GM10266 (cell line): ENCODE measurements at regions not wholly inside any gene's neighbourhood (a gene's known extent, or its start where the extent isn't known, plus 50 kb on each side); places are given as distances from the start of the nearest gene placed in this dataset.

Source experiments
- DNase-seq: peaks from one replicate; pipeline ENCODE4 v3.0.0; 2012; ENCODE audit errors: extremely low spot score
- CTCF ChIP-seq: IDR thresholded peaks from 2 replicates; pipeline ENCODE4 v1.5.1; 2012; ENCODE audit warnings: mild to moderate bottlenecking, low read depth; ENCODE audit not compliant: control insufficient read depth, insufficient read depth; ENCODE audit errors: missing control alignments

GRCh38 chr2:207478572-207478971 is 51.2 kb upstream of the CREB1 start:
- DNase-seq = no peak
- no peak for TF ChIP-seq CTCF

GRCh38 chr2:207479198-207479785 is 50.5 kb upstream of the CREB1 start:
- no peak for TF ChIP-seq CTCF
- no peak for DNase-seq
